Astrocyte of the spinal cord (primary cell): ENCODE measurements at regions not wholly inside any gene's neighbourhood (a gene's known extent, or its start where the extent isn't known, plus 50 kb on each side); places are given as distances from the start of the nearest gene placed in this dataset.

ENCODE experiments used
- DNase-seq: peaks from one replicate; pipeline ENCODE4 v3.0.0; 2011; ENCODE audit warnings: low read depth, low spot score
- H3K4me3 ChIP-seq: 2 replicates; pipeline ENCODE4 v1.5.1; 2011; ENCODE audit warnings: low read depth, mild to moderate bottlenecking, low read length, moderate library complexity
- in situ Hi-C: cut with HindIII; loops from 2 replicates; pipeline ENCODE4 v1.10.0; 2017; ENCODE audit warnings: low sequenced_read_pairs
- TF ChIP-seq, protein P1 (sequence below): IDR thresholded peaks from 2 replicates; pipeline ENCODE4 v1.5.1; 2012; ENCODE audit warnings: low read depth, mild to moderate bottlenecking, low read length, inconsistent platforms

DNA sequence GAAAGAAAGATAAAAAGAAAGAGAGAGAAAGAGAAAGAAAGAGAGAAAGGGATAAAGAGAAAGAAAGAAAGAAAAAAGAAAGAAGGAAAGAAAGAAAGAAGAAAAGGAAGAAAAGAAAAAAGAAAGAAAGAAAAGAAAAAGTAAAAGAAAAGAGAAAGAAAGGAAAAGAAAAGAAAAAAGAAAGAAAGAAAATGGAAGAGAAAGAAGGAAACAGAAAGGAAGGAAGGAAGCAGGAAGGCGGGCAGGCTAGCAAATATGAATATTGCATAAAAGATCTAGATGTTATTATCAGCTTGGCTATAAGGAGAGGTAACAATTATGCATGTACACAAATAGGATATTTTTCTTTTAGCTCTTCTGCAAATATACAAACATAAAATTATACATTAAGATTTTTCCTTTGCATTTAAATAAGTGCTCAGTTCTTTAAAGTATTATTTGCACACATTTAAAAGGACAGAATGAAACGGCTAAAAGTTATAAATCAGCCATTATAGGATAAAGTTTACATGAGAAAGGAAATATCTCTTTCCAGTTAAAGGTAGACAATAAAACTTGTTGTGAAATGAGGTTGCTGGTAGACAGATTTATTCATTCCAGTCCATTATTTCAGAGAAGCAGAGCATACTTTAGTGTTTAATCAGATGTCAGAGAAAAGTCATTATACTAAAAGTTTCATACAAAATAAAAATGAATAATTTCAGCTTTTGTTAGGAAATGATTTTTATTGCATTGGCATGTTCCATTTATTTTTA is 511.4 kb downstream of the KCNJ3 start:
- TF ChIP-seq, protein P1, sequence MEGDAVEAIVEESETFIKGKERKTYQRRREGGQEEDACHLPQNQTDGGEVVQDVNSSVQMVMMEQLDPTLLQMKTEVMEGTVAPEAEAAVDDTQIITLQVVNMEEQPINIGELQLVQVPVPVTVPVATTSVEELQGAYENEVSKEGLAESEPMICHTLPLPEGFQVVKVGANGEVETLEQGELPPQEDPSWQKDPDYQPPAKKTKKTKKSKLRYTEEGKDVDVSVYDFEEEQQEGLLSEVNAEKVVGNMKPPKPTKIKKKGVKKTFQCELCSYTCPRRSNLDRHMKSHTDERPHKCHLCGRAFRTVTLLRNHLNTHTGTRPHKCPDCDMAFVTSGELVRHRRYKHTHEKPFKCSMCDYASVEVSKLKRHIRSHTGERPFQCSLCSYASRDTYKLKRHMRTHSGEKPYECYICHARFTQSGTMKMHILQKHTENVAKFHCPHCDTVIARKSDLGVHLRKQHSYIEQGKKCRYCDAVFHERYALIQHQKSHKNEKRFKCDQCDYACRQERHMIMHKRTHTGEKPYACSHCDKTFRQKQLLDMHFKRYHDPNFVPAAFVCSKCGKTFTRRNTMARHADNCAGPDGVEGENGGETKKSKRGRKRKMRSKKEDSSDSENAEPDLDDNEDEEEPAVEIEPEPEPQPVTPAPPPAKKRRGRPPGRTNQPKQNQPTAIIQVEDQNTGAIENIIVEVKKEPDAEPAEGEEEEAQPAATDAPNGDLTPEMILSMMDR = no peak
- in situ Hi-C loops = no loop called here
- no peak overlapping the region for H3K4me3 ChIP-seq
- DNase-seq = no peak

GRCh38 chr2:155203178-155203577 is 504.7 kb downstream of the KCNJ3 start:
- no peak for DNase-seq
- no peak overlapping the region for H3K4me3 ChIP-seq
- in situ Hi-C loops = no loop called here
- TF ChIP-seq, protein P1 = no peak

DNA sequence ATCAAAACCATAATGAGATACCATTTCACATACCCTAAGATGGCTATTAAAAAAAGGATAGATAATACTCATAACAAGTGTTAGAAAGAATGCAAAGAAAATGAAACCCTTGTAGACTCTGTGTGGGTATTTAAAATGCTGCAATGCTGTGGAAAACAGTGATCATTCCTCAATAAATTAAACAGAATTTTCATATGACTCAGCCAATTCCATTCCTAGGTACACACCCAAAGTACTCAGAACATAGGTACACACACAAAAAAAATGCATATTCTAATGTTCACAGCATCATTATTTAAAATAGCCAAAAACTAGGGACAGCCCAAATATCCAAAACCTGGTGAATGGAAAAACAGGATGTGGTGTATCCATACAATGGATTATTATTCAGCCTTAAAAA is 502.3 kb downstream of the KCNJ3 start:
- TF ChIP-seq, protein P1 = no peak
- H3K4me3 ChIP-seq = no peak overlapping the region
- in situ Hi-C loops = no loop called here
- no peak for DNase-seq

GRCh38 chr2:155190342-155190741 is 491.8 kb downstream of the KCNJ3 start:
- H3K4me3 ChIP-seq = no peak overlapping the region
- TF ChIP-seq, protein P1 = no peak
- no peak for DNase-seq
- in situ Hi-C loops = no loop called here

GRCh38 chr2:155178921-155179320 is 480.4 kb downstream of the KCNJ3 start:
- H3K4me3 ChIP-seq = no peak overlapping the region
- no peak for DNase-seq
- in situ Hi-C loops = no loop called here
- TF ChIP-seq, protein P1 = no peak

DNA sequence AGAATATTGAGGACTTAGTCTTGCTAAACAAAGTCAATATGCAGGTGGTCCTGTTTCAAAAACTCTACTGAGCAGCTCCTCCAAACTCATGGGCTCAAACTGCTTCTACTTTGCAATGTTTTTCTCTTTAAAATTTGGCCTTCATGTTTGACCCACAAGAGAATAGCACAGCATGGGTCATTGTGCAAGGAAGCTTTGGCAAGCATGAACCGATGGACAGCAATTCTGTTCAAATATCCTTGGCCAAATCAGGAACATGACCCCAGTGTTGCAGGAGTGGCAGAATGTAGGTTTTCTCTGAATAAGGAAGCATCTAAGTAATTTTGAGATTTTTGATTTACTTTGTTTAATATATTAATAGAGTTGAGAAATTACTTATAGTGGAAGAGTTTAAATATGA is 477.9 kb downstream of the KCNJ3 start:
- no peak overlapping the region for H3K4me3 ChIP-seq
- in situ Hi-C loops = no loop called here
- DNase-seq = no peak
- TF ChIP-seq, protein P1 = no peak
